Endothelial cell (in vitro differentiated cells): ENCODE measurements at regions not wholly inside any gene's neighbourhood (a gene's known extent, or its start where the extent isn't known, plus 50 kb on each side); places are given as distances from the start of the nearest gene placed in this dataset.

Source experiments
- DNase-seq: peaks from one replicate; pipeline ENCODE4 v3.0.0; 2021; ENCODE audit warnings: low spot score
- H3K27ac Mint-ChIP-seq: one replicate; pipeline ENCODE4 v1.8.0; 2021; ENCODE audit warnings: mixed read lengths, inconsistent platforms; ENCODE audit not compliant: unreplicated experiment
- H3K27me3 Mint-ChIP-seq: one replicate; pipeline ENCODE4 v1.8.0; 2021; ENCODE audit warnings: mild to moderate bottlenecking, moderate library complexity, mixed read lengths, inconsistent platforms; ENCODE audit not compliant: unreplicated experiment
- H3K36me3 Mint-ChIP-seq: one replicate; pipeline ENCODE4 v1.8.0; 2021; ENCODE audit warnings: mild to moderate bottlenecking, low read depth, mixed read lengths, inconsistent platforms; ENCODE audit not compliant: unreplicated experiment
- H3K4me1 Mint-ChIP-seq: one replicate; pipeline ENCODE4 v1.8.0; 2021; ENCODE audit warnings: mild to moderate bottlenecking, mixed read lengths, inconsistent platforms; ENCODE audit not compliant: unreplicated experiment
- H3K4me3 Mint-ChIP-seq: one replicate; pipeline ENCODE4 v1.8.0; 2021; ENCODE audit warnings: mild to moderate bottlenecking, mixed read lengths, inconsistent platforms; ENCODE audit not compliant: unreplicated experiment
- H3K9me3 Mint-ChIP-seq: one replicate; pipeline ENCODE4 v1.8.0; 2021; ENCODE audit warnings: mixed read lengths, inconsistent platforms; ENCODE audit not compliant: unreplicated experiment
- CTCF ChIP-seq: fragments of 200-600 bp; sonication (generic); IDR thresholded peaks from one replicate; pipeline ENCODE4 v1.5.0; 2021; ENCODE audit warnings: antibody characterized with exemption; ENCODE audit not compliant: unreplicated experiment

GRCh38 chr6:40688214-40688761 lies 101.1 kb upstream of the LRFN2 start:
- no peak for DNase-seq
- Mint-ChIP-seq H3K9me3 (no peaks in the 10 kb centered on the region), H3K4me3 (no peak overlapping the region), H3K27me3 (no peaks in the 10 kb centered on the region), H3K27ac (no peak overlapping the region), H3K4me1 (peaks cover 17% of the 10 kb centered on the region), H3K36me3 (no peaks in the 10 kb centered on the region)
- no peak for TF ChIP-seq CTCF

GRCh38 chr6:40685862-40686261 lies 98.7 kb upstream of the LRFN2 start:
- DNase-seq, result no peak
- peaks cover 1% of the 10 kb centered on the region for H3K27me3 Mint-ChIP-seq
- no peak overlapping the region for H3K27ac Mint-ChIP-seq
- no peak for TF ChIP-seq CTCF
- no peaks in the 10 kb centered on the region for H3K9me3 Mint-ChIP-seq
- no peak overlapping the region for H3K4me3 Mint-ChIP-seq
- H3K4me1 Mint-ChIP-seq, result peaks cover 17% of the 10 kb centered on the region
- H3K36me3 Mint-ChIP-seq, result no peaks in the 10 kb centered on the region

GRCh38 chr6:40681622-40682021 lies 94.5 kb upstream of the LRFN2 start:
- Mint-ChIP-seq H3K27ac (no peak overlapping the region), H3K36me3 (no peaks in the 10 kb centered on the region), H3K9me3 (no peaks in the 10 kb centered on the region), H3K4me1 (peaks cover 7% of the 10 kb centered on the region), H3K27me3 (peaks cover 5% of the 10 kb centered on the region), H3K4me3 (no peak overlapping the region)
- no peak for TF ChIP-seq CTCF
- DNase-seq, result no peak

- Mint-ChIP-seq H3K27ac (no peak overlapping the region), H3K27me3 (peaks cover 7% of the 10 kb centered on the region), H3K4me3 (no peak overlapping the region)
Observed at GRCh38 chr6:40678941-40679340, 91.8 kb upstream of the LRFN2 start.

GRCh38 chr6:40674170-40674569 lies 87.0 kb upstream of the LRFN2 start:
- no peaks in the 10 kb centered on the region for H3K36me3 Mint-ChIP-seq
- no peak overlapping the region for H3K27ac Mint-ChIP-seq
- H3K4me1 Mint-ChIP-seq, result no peaks in the 10 kb centered on the region
- TF ChIP-seq CTCF, result no peak
- no peak overlapping the region for H3K4me3 Mint-ChIP-seq
- H3K27me3 Mint-ChIP-seq, result peaks cover 4% of the 10 kb centered on the region
- no peaks in the 10 kb centered on the region for H3K9me3 Mint-ChIP-seq
- no peak for DNase-seq

More at GRCh38 chr6:40678941-40679340, 91.8 kb upstream of the LRFN2 start:
- Mint-ChIP-seq H3K4me1 (no peaks in the 10 kb centered on the region), H3K9me3 (no peaks in the 10 kb centered on the region), H3K36me3 (no peaks in the 10 kb centered on the region)
- no peak for DNase-seq
- TF ChIP-seq CTCF, result no peak
